ENCODE measurements at regions not wholly inside any gene's neighbourhood (a gene's known extent, or its start where the extent isn't known, plus 50 kb on each side); places are given as distances from the start of the nearest gene placed in this dataset.

DNA sequence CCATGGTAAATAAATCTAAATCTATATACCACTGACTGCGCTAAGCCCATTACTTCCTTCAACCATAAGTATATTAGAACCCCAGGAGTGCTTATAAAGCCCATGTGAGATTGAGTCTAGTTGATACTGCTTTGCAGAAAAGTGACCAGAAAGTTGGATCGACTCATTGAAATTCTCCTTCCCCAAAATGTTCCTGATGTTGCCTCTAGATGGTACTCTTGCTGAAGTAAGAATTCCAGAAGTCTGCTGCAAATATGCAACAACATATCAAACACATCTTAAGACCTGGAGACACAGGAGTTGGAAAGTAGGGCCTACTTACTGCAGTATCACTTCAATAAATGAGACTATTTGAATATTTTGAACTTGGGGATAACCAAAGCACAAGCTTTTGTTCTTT is 550.8 kb downstream of the IPMK start:
- intact Hi-C loops (cut with micrococcal nuclease; ENCODE audit: unreplicated experiment) (loop anchor here (10.0 kb wide), 1 partner anchor 348 kb away; no protein-coding TSS in a partner anchor), in situ Hi-C loops (cut with HindIII; ENCODE audit: low pct_unique_long_range_greater_than_20kb, low sequenced_read_pairs) (no loop called here)
- BruUV-seq (replicated peaks): no TSS peak

GRCh38 chr10:57715233-57715632 is 552.5 kb downstream of the IPMK start:
- H3K27ac ChIP-seq (ENCODE audit: low read length): no peak overlapping the region
- intact Hi-C loops (cut with micrococcal nuclease; ENCODE audit: unreplicated experiment): loop anchor here (10.0 kb wide), 1 partner anchor 350 kb away; no protein-coding TSS in a partner anchor
- no peaks in the 10 kb centered on the region for H3K9me3 ChIP-seq (ENCODE audit: control insufficient read depth, insufficient read depth, low read depth, low read length)
- no peak for DNase-seq (ENCODE audit: low read depth, low spot score)
- no peak overlapping the region for H3K4me3 ChIP-seq (ENCODE audit: low read depth in 2 of 2, low read length in 2 of 2)
- H3K4me1 ChIP-seq (ENCODE audit: control insufficient read depth, insufficient read depth, low read length): no peaks in the 10 kb centered on the region
- no peak for TF ChIP-seq CTCF (IDR thresholded peaks at IDR 0.05)
- TF ChIP-seq TCF7L2 (IDR thresholded peaks at IDR 0.05; ENCODE audit: low read depth, low read length): no peak
- no peak for TF ChIP-seq POLR2AphosphoS5 (IDR thresholded peaks at IDR 0.05; ENCODE audit: low read depth, low read length)
- no peak for TF ChIP-seq SIN3A (IDR thresholded peaks at IDR 0.05; ENCODE audit: borderline replicate concordance, insufficient read depth, low read depth, low read length)
- TF ChIP-seq, protein P1, sequence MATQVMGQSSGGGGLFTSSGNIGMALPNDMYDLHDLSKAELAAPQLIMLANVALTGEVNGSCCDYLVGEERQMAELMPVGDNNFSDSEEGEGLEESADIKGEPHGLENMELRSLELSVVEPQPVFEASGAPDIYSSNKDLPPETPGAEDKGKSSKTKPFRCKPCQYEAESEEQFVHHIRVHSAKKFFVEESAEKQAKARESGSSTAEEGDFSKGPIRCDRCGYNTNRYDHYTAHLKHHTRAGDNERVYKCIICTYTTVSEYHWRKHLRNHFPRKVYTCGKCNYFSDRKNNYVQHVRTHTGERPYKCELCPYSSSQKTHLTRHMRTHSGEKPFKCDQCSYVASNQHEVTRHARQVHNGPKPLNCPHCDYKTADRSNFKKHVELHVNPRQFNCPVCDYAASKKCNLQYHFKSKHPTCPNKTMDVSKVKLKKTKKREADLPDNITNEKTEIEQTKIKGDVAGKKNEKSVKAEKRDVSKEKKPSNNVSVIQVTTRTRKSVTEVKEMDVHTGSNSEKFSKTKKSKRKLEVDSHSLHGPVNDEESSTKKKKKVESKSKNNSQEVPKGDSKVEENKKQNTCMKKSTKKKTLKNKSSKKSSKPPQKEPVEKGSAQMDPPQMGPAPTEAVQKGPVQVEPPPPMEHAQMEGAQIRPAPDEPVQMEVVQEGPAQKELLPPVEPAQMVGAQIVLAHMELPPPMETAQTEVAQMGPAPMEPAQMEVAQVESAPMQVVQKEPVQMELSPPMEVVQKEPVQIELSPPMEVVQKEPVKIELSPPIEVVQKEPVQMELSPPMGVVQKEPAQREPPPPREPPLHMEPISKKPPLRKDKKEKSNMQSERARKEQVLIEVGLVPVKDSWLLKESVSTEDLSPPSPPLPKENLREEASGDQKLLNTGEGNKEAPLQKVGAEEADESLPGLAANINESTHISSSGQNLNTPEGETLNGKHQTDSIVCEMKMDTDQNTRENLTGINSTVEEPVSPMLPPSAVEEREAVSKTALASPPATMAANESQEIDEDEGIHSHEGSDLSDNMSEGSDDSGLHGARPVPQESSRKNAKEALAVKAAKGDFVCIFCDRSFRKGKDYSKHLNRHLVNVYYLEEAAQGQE (IDR thresholded peaks at IDR 0.05; ENCODE audit: insufficient read depth in 1 of 2, low read depth in 2 of 2, low read length in 1 of 2): no peak
- POLR2A ChIA-PET: no interaction called here
- CTCF ChIA-PET: no interaction called here
- in situ Hi-C loops (cut with HindIII; ENCODE audit: low pct_unique_long_range_greater_than_20kb, low sequenced_read_pairs): no loop called here
- BruUV-seq (replicated peaks): no TSS peak
- no peaks in the 10 kb centered on the region for H3K27me3 ChIP-seq (ENCODE audit: control insufficient read depth, insufficient read depth, low read length)
- no peaks in the 10 kb centered on the region for H3K36me3 ChIP-seq (ENCODE audit: control insufficient read depth, insufficient read depth, low read length)
- no peak for ATAC-seq

More for the DNA sequence above, 550.8 kb downstream of the IPMK start:
- Histone ChIP-seq H3K4me1 (ENCODE audit: control insufficient read depth, insufficient read depth, low read length) (no peaks in the 10 kb centered on the region), H3K27ac (ENCODE audit: low read length) (no peak overlapping the region), H3K9me3 (ENCODE audit: control insufficient read depth, insufficient read depth, low read depth, low read length) (no peaks in the 10 kb centered on the region), H3K4me3 (ENCODE audit: low read depth in 2 of 2, low read length in 2 of 2) (no peak overlapping the region), H3K36me3 (ENCODE audit: control insufficient read depth, insufficient read depth, low read length) (no peaks in the 10 kb centered on the region), H3K27me3 (ENCODE audit: control insufficient read depth, insufficient read depth, low read length) (no peaks in the 10 kb centered on the region)
- ChIA-PET CTCF (no interaction called here), POLR2A (no interaction called here)
- no peak for ATAC-seq
- TF ChIP-seq CTCF (IDR thresholded peaks at IDR 0.05): peak; percentile 36; the same call in 1 of the 2 replicates
- TF ChIP-seq, protein P1 (IDR thresholded peaks at IDR 0.05; ENCODE audit: insufficient read depth in 1 of 2, low read depth in 2 of 2, low read length in 1 of 2): no peak
- DNase-seq (ENCODE audit: low read depth, low spot score): no peak

Measured in Panc1 (cell line).